NOMO-1 treated with dmso at 0.1 percent for 144 hours (cell line): ENCODE measurements at regions not wholly inside any gene's neighbourhood (a gene's known extent, or its start where the extent isn't known, plus 50 kb on each side); places are given as distances from the start of the nearest gene placed in this dataset.

Experiments
- DNase-seq: peaks from one replicate; lab custom pipeline; 2025; ENCODE audit not compliant: unreplicated experiment; lab: John Stamatoyannopoulos, UW

- DNase-seq: no peak
These were observed 256.0 kb downstream of the DCDC2C start for GRCh38 chr2:3959372-3959771.

GRCh38 chr2:3960106-3960505 is 256.7 kb downstream of the DCDC2C start:
- no peak for DNase-seq

GRCh38 chr2:3962719-3963118 is 259.3 kb downstream of the DCDC2C start:
- DNase-seq: no peak

DNA sequence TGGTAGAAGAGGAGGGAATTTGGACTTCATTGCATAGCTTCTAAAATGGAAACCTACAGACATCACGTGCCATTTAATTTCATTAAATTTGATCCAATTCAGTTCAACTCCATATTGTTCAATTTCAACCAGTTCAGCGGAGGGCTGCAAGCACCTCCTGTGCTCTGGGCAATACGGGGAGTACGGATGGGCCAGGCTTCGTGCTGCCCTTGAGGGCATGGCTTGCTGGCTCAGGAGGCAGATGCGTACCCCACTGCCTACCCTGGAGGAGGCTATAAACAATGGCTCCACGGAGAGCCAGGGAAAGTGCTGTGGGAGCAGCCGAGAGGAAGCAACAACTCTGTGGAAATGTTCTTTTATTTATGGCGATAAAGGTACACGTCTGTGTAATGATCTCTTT is 261.8 kb downstream of the DCDC2C start:
- no peak for DNase-seq

DNA sequence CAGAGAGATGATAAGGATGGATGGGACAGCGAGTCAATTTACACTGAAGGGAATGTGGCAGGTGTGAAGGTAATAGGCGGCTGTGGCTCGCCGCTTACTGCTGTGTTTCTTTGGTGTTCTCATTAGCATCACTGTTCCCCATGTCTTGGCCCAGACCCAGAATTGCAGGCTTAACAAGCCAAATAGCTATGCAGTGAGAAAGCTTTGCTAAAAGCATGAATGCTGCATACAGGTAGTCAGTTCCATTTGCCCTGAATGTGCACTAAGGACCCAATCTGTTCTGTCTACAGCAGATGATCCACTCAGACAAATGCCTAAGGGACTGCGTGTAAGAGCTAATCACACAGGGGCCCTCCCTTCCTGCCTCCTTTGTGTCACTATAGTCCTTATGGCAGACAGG is 262.6 kb downstream of the DCDC2C start:
- no peak for DNase-seq

DNA sequence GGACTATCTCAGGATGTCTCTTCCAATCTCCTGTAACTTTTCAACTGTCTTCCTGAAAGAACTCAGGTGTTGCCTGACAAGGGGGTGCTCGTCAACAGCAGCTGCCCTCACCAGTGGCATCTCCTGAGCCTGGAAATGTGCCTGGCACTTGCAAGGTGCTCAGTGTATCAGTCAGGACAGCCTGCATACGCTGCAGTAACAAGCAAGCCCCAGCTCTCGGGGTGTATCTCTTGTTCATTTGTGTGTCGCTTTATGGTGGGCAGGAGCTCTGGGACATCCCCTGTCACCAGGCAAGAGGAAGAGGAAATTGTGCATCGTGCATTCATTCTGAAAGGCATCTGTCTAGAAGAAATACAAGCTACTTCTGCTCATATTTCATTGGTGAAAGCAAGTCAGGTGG is 263.1 kb downstream of the DCDC2C start:
- DNase-seq: no peak

DNA sequence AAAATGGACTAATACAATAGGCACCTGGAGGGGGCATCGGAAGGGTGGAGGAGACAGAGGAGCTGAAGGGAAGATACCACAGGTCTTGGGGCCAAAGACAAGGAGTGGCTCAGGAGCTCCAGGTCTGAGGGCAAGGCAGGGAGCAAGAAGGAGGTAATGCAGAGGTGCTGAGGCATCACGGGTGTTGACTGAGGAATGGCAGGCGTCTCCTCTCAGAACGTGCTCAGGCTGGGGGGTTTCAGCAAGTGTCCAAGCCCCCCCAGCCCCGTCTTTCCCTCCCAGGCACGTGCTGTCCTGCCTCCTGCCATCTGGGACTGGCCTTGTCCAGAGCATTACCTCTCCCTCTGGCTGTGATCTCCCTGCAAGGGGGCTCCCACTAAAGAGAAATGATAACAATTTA is 265.4 kb downstream of the DCDC2C start:
- DNase-seq: no peak

GRCh38 chr2:3970791-3971651 is 267.6 kb downstream of the DCDC2C start:
- DNase-seq: no peak

GRCh38 chr2:3971652-3972192 is 268.3 kb downstream of the DCDC2C start:
- no peak for DNase-seq

- no peak for DNase-seq
These were observed 269.0 kb downstream of the DCDC2C start for GRCh38 chr2:3972377-3972776.

GRCh38 chr2:3974765-3975164 is 271.4 kb downstream of the DCDC2C start:
- no peak for DNase-seq

- DNase-seq: no peak
These were observed 278.1 kb downstream of the DCDC2C start for GRCh38 chr2:3981446-3981987.

- no peak for DNase-seq
These were observed 278.8 kb downstream of the DCDC2C start for GRCh38 chr2:3982160-3982559.

DNA sequence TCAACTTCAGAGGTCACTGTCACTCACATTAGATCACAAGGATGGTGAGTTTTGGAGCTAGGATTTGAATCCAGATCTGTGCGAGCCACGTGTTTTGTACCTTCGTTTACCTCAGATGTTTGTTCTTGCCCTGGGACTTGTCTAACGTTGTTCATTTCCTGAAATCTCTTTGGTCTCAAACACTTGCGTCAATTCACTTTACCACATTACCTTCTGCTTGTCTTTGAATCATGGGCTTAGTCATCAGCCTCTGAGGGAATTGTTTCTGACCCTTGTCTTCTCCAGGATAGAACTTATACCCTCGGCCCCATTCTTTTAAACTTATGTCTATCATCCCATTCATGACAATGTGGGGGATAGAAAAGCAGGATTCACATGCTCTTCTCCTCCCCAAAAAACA is 282.7 kb downstream of the DCDC2C start:
- no peak for DNase-seq

DNA sequence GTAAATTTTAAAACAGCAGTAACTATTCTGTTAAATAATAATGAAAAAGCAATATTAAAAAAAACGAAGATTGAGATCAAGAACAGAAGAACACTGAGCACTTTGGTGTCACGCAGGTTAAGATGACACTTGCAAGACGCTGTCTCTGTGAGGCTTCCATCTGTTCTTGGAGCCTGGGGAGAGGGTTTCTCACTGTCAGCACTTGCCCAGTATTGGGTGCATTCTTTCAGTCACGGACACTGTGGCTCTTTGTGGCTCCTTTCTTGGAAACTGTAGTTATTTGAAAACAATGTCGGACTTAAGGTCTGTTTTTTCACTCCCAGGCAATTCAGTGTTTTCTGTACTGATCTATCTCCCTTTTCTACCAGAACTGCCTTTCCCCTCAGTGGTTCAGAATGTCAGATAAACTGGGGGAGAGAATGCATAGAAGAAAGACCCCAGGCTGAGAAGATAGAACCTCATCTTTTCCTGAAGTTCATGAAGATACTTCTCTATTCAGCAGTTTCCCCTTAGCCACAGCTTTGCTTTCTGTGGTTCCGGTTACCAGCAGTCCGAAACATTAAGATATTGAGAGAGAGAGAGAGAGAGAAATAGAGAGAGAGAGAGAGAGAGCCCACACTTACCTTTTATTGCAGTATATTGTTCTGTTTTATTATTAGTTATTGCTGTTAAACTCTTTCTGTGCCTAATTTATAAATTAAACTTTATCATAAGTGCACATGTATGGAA is 283.3 kb downstream of the DCDC2C start:
- no peak for DNase-seq

DNA sequence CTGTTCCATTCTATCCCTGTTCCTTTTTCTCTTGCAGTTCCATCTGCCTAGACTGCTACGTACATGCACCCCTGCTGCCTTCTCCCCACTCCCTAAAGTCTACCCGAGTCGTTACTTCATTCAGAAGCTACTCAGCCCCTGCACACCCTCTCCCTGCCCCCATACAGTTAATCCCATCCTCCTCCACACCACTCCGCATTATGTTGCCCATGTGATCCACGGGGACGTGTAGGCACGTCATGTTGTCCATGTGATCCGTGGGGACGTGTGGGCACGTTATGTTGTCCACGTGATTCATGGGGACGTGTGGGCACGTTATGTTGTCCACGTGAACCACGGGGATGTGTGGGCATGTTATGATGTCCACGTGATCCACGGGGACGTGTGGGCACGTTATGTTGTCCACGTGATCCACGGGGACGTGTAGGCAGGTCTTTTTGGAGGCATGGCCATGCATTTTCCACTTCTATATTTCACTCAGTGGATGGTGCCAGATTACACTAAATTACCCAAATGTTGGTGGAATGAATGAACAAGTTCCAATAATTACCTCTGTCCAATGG is 299.5 kb downstream of the DCDC2C start:
- DNase-seq: no peak

DNA sequence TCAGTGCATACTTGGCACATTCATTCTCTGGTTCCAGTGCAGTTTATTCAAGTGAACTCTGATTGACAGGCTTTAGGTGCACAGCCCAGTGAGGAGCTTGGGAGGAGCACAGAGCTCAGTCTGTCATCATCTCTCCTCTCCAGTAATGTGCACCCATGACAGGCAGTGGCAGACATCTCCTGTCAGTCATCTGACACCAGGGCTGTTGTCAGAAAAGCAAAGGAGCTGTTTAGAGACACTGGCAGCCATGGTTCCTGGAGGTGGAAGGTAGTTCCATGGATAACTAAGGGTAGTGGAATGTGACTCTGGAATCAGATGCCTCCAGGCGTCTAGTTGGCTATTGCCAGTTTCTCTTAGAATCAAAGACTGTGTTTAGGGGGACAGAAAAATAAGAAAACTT is 308.8 kb downstream of the DCDC2C start:
- no peak for DNase-seq

DNA sequence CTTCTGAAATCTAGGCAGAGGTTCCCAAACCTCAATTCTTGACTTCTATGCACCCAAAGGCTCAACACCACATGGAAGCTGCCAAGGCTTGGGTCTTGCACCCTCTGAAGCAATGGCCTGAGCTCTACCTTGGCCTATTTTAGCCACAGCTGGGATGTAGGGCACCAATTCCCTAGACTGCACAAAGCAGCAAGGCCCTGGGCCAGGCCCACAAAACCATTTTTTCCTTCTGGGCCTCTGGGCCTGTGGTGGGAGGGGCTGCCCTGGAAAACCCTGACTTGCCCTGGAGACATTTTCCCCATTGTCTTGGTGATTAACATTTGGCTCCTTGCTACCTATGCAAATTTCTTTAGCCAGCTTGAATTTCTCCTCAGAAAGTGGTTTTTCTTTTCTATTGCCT is 315.2 kb downstream of the DCDC2C start:
- no peak for DNase-seq

GRCh38 chr2:4020153-4020552 is 316.8 kb downstream of the DCDC2C start:
- DNase-seq: no peak

DNA sequence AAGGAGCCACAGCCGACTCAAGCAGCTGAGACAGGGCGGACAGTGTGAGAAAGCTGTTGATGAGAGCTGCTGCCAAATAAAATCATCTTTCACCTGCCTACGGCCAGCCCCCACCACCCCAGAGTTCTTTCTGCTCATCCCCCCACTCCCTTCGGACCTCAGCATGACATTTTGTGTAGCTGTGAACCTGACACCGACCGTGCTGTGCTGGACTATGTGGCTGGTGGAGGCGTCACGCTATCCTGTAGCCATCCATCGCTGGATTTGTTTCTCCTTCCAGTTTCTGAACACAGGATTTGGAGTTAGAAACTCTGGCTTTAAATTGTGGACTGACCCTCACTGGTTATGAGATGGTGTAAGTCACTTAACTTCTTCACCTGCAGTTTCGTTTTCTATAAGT is 317.3 kb downstream of the DCDC2C start:
- DNase-seq: no peak

DNA sequence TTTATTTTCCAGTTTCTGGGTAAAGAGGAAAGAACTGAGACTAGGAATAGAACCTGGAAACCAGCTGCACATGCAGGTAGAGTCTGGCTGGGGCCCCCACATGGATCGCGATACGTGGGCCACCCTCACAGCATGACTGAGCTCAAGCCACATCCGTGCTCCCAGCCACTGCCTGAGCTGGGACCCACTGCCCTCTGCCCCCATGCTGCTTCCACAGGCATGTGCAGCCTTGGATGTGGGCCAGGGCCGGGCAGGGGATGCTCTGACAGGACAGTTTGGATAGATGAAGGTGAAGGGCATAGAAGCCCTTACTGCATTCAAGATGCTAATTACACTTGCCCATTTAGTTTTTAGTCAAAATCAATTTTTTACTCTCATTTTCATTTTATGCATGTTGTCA is 321.2 kb downstream of the DCDC2C start:
- no peak for DNase-seq

DNA sequence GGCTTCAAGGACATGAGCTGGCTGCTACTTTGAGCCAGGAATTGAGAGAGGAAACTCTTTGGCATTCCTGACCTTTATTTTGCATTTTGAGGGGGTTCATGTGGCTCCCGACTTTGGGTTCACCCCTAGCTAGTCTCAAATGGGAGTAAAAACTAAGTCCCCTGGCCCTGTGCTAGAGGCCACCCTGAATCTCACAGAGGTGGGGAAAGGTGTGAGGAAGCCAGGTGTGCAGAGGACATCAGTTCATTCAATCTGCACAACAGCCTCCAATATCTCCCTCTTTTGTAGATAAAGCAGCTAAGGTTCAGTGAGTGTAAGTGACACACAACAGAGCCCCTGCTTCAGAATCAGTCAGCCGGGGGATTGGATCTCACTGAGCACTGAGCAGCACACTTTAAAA is 325.7 kb downstream of the DCDC2C start:
- DNase-seq: no peak
